NT2/D1 (cell line): ENCODE measurements at regions not wholly inside any gene's neighbourhood (a gene's known extent, or its start where the extent isn't known, plus 50 kb on each side); places are given as distances from the start of the nearest gene placed in this dataset.

ENCODE experiments used
- SUZ12 ChIP-seq: IDR thresholded peaks from 2 replicates; pipeline ENCODE4 v1.6.1; 2011; ENCODE audit not compliant: insufficient read length, insufficient read depth; ENCODE audit errors: extremely low read depth
- YY1 ChIP-seq: IDR thresholded peaks from 2 replicates; pipeline ENCODE4 v1.6.1; 2011; ENCODE audit not compliant: insufficient read length, insufficient read depth
- ZNF274 ChIP-seq: IDR thresholded peaks from 2 replicates; pipeline ENCODE4 v1.6.1; 2011; ENCODE audit warnings: mild to moderate bottlenecking, low read depth, low read length

DNA sequence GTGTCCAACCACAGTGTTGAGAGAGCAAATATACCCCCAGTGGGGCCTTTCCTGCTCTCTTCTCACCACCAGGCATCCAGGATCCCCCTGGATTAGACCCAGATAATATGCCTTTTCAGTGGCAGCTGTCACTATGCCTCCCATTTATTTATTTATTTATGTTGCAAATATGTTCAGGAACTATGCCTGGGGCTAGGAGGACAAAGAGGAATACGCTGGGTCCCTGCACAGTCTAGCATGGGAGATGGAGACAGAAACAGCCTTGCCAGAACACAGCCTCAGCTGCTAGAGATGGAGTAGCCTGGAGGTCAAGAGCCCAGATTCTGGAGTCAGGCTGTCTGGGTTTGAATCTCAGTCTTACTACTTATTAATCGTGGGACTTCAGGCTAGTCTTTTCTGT is 74.6 kb upstream of the LRFN2 start:
- TF ChIP-seq ZNF274 (no peak), SUZ12 (no peak), YY1 (no peak)
